SK-N-SH treated with all-trans-retinoic acid at 6 μM for 48 hours (cell line): ENCODE measurements at regions not wholly inside any gene's neighbourhood (a gene's known extent, or its start where the extent isn't known, plus 50 kb on each side); places are given as distances from the start of the nearest gene placed in this dataset.

Source experiments
- BACH2 ChIP-seq: fragments of 250-450 bp; sonication (Bioruptor Pico); IDR thresholded peaks from 2 replicates; pipeline ENCODE4 v1.9.0; 2021; ENCODE audit warnings: mild to moderate bottlenecking, borderline replicate concordance
- ISL1 ChIP-seq: fragments of 250-450 bp; sonication (Bioruptor Pico); IDR thresholded peaks from 2 replicates; pipeline ENCODE4 v2.1.2; 2022; ENCODE audit warnings: mild to moderate bottlenecking, moderate library complexity
- PATZ1 ChIP-seq: fragments of 250-450 bp; sonication (Bioruptor Pico); IDR thresholded peaks from 2 replicates; pipeline ENCODE4 v1.8.0; 2020; ENCODE audit warnings: mild to moderate bottlenecking, moderate library complexity, borderline replicate concordance
- TSHZ2 ChIP-seq: fragments of 250-450 bp; sonication (Bioruptor Pico); IDR thresholded peaks from 2 replicates; pipeline ENCODE4 v1.5.0; 2020; ENCODE audit warnings: mild to moderate bottlenecking, moderate library complexity

GRCh38 chr7:49422564-49422963 lies 350.9 kb upstream of the VWC2 start:
- no peak for TF ChIP-seq PATZ1 (CRISPR knock-in tag)
- no peak for TF ChIP-seq ISL1 (CRISPR knock-in tag)
- TF ChIP-seq BACH2 (CRISPR knock-in tag) = no peak
- no peak for TF ChIP-seq TSHZ2
